ENCODE measurements at regions not wholly inside any gene's neighbourhood (a gene's known extent, or its start where the extent isn't known, plus 50 kb on each side); places are given as distances from the start of the nearest gene placed in this dataset.

DNA sequence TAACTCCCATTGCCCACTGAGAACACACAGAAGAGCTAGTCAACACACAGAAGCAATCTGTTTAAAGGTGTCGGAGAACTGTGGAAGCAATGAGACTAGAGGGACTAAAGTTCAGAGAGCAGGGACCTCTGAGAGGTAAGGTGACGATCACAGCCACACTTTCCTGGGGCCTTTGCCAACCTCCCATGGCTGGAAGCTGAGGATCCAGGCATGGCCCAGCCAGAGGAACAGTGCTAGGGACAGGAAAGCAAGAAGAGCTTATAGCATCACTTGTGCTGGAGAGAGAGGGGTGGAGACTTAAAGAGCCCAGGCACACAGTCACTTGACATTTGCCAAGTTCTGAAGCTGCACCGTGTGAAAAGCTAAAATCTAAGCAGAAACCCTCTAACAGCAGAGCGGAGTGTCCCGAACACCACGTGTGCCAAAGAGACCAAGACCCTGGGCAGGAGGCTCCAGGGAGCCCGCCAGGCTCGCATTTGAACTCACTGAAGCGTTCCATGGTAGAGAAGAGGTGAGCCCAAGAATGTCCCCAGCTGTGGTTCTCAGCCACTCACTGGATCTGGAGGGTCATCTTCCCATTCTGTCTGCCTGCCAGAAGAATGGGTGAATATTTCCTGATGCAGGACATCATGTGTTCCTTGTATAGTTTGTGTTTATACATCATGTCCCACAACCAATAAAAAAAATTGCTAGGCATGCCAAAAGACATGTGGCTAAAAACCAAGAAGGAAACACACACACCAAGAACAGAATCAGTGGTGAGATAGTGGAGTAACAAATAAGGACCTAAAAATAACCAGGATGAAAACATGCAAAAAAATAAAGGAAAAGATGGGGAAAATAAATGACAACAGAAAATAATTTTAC, 174.0 kb upstream of the C14orf180 start:
- TF ChIP-seq, protein P1, sequence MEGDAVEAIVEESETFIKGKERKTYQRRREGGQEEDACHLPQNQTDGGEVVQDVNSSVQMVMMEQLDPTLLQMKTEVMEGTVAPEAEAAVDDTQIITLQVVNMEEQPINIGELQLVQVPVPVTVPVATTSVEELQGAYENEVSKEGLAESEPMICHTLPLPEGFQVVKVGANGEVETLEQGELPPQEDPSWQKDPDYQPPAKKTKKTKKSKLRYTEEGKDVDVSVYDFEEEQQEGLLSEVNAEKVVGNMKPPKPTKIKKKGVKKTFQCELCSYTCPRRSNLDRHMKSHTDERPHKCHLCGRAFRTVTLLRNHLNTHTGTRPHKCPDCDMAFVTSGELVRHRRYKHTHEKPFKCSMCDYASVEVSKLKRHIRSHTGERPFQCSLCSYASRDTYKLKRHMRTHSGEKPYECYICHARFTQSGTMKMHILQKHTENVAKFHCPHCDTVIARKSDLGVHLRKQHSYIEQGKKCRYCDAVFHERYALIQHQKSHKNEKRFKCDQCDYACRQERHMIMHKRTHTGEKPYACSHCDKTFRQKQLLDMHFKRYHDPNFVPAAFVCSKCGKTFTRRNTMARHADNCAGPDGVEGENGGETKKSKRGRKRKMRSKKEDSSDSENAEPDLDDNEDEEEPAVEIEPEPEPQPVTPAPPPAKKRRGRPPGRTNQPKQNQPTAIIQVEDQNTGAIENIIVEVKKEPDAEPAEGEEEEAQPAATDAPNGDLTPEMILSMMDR (IDR thresholded peaks at IDR 0.05), result no peak
- Histone ChIP-seq H3K36me3 (replicated peaks in 1 of 2; ENCODE audit: control insufficient read depth in 1 of 2, insufficient read depth in 2 of 2, low read length in 2 of 2) (no peaks in the 10 kb centered on the region), H3K27ac (ENCODE audit: low read depth in 1 of 2, low read length in 2 of 2) (no peak overlapping the region), H3K9me3 (replicated peaks in 1 of 2; ENCODE audit: control insufficient read depth in 1 of 2, insufficient read depth in 1 of 2, low read length in 2 of 2) (peaks cover 5 to 10% of the 10 kb centered on the region in 2 donors), H3K4me1 (ENCODE audit: control insufficient read depth in 1 of 2, insufficient read depth in 2 of 2, low read length in 2 of 2) (no peaks in the 10 kb centered on the region), H3K4me3 (replicated peaks in 1 of 3; ENCODE audit: low read depth in 2 of 3, low read length in 3 of 3) (no peak overlapping the region), H3K9ac (ENCODE audit: insufficient read depth, low read length, poor library complexity, severe bottlenecking) (no peak overlapping the region), H3K27me3 (ENCODE audit: control insufficient read depth in 2 of 2, insufficient read depth in 2 of 2, low read length in 2 of 2) (no peaks in the 10 kb centered on the region), H3K4me2 (replicated peaks; ENCODE audit: extremely low read depth, low read length, poor library complexity, severe bottlenecking) (no peak overlapping the region), H3K79me2 (ENCODE audit: insufficient read depth, low read length) (no peaks in the 10 kb centered on the region), H2AFZ (ENCODE audit: insufficient read depth, low read depth, low read length, poor library complexity, severe bottlenecking) (no peak overlapping the region), H4K20me1 (ENCODE audit: insufficient read depth, low read length) (no peaks in the 10 kb centered on the region)
- H3K4me1 Mint-ChIP-seq, result no peaks in the 10 kb centered on the region
- H3K4me3 Mint-ChIP-seq, result no peak overlapping the region
- no peaks in the 10 kb centered on the region for H3K36me3 Mint-ChIP-seq
- intact Hi-C loops (cut with micrococcal nuclease), result no loop called here
- peaks cover 3 to 17% (median 10%) of the 10 kb centered on the region in 7 donors for H3K9me3 Mint-ChIP-seq
- no peak for DNase-seq
- 92% methylated on average over 6 of the region's 9 CpGs for WGBS (ENCODE audit: insufficient coverage)
- peaks cover 0 to 3% (median 3%) of the 10 kb centered on the region in 3 donors for H3K27me3 Mint-ChIP-seq (ENCODE audit: low read depth in 3 of 3)
- no peak overlapping the region for H3K27ac Mint-ChIP-seq

DNA sequence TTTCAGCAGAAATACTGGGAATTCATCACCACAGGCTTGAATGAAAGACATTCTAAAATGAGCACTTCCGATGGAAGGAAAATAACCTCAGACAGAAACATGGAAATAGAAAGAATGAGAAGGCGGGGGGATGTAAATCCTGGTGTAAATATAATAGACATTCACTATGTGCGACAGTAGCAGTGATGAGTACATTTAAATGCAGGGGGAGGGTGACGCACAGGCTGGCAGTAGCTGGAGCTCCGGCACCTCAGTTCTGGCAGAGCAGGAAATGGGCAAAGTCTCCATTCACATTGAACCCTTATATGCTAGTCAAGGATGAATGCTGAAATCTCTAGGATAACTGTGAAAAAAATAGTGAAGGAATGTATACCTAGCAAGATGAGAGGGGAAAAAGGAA, 172.7 kb upstream of the C14orf180 start:
- H3K79me2 ChIP-seq (ENCODE audit: insufficient read depth, low read length), result no peaks in the 10 kb centered on the region
- 100% methylated on average over 3 of the region's 5 CpGs for WGBS (ENCODE audit: insufficient coverage)
- no peak overlapping the region for H3K27ac Mint-ChIP-seq
- no peaks in the 10 kb centered on the region for H3K36me3 Mint-ChIP-seq
- no peak overlapping the region for H3K27ac ChIP-seq (ENCODE audit: low read depth in 1 of 2, low read length in 2 of 2)
- no peaks in the 10 kb centered on the region for H3K4me1 Mint-ChIP-seq
- no peak overlapping the region for H2AFZ ChIP-seq (ENCODE audit: insufficient read depth, low read depth, low read length, poor library complexity, severe bottlenecking)
- no peak overlapping the region for H3K4me2 ChIP-seq (replicated peaks; ENCODE audit: extremely low read depth, low read length, poor library complexity, severe bottlenecking)
- H3K4me3 ChIP-seq (replicated peaks in 1 of 3; ENCODE audit: low read depth in 2 of 3, low read length in 3 of 3), result no peak overlapping the region
- TF ChIP-seq, protein P1 (IDR thresholded peaks at IDR 0.05), result no peak
- H3K4me3 Mint-ChIP-seq, result no peak overlapping the region
- H3K4me1 ChIP-seq (ENCODE audit: control insufficient read depth in 1 of 2, insufficient read depth in 2 of 2, low read length in 2 of 2), result no peaks in the 10 kb centered on the region
- no peak for DNase-seq
- H3K27me3 ChIP-seq (ENCODE audit: control insufficient read depth in 2 of 2, insufficient read depth in 2 of 2, low read length in 2 of 2), result no peaks in the 10 kb centered on the region
- no peaks in the 10 kb centered on the region for H4K20me1 ChIP-seq (ENCODE audit: insufficient read depth, low read length)
- H3K27me3 Mint-ChIP-seq (ENCODE audit: low read depth in 3 of 3), result peaks cover 0 to 3% (median 2%) of the 10 kb centered on the region in 3 donors
- H3K9me3 ChIP-seq (replicated peaks in 1 of 2; ENCODE audit: control insufficient read depth in 1 of 2, insufficient read depth in 1 of 2, low read length in 2 of 2), result peaks cover 5 to 10% of the 10 kb centered on the region in 2 donors
- H3K9ac ChIP-seq (ENCODE audit: insufficient read depth, low read length, poor library complexity, severe bottlenecking), result no peak overlapping the region
- intact Hi-C loops (cut with micrococcal nuclease), result no loop called here
- H3K36me3 ChIP-seq (replicated peaks in 1 of 2; ENCODE audit: control insufficient read depth in 1 of 2, insufficient read depth in 2 of 2, low read length in 2 of 2), result no peaks in the 10 kb centered on the region
- H3K9me3 Mint-ChIP-seq, result peaks cover 3 to 16% (median 10%) of the 10 kb centered on the region in 7 donors

Measured in CD14-positive monocyte (primary cell).